Loucy (cell line): ENCODE measurements at regions not wholly inside any gene's neighbourhood (a gene's known extent, or its start where the extent isn't known, plus 50 kb on each side); places are given as distances from the start of the nearest gene placed in this dataset.

Source experiments
- EZH2phosphoT487 ChIP-seq: fragments of 200-600 bp; IDR thresholded peaks from 2 replicates; pipeline ENCODE4 v1.6.1; 2018; ENCODE audit warnings: antibody characterized with exemption, mild to moderate bottlenecking, moderate library complexity, borderline replicate concordance
- TF ChIP-seq, protein P1 (sequence below): fragments of 200-600 bp; sonication (generic); conservative IDR thresholded peaks from 2 replicates; pipeline ENCODE4 v1.5.1; 2014; ENCODE audit warnings: mild to moderate bottlenecking, antibody characterized with exemption, low read length

DNA sequence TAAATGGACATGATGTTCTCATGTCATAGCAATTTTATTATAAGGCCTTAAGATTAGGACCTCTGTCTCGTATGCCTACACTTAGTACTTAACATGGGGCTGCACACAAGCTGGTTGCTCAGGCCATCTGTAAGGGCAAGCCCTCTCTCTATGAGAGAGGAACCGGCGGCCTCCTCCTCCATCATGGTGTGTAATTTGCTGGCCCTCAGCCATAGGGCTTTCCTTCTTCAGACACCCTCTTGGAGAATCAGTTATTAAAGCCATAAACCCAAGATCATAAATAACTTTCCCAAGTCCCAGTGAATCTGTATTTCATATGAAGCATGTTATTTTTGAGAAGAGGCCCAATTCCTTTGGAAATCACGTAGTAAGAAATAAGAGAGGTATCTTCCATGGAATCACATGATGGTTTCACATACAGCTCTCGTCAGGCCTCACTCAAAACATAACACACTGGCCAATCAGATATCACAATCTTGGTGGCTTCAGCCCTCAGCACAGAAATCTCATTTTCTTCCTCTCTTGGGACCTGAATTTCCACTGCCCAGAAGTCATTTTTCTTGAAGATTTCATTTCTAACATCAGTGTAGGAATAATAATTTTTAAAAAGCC lies 92.6 kb downstream of the RDH14 start:
- TF ChIP-seq, protein P1, sequence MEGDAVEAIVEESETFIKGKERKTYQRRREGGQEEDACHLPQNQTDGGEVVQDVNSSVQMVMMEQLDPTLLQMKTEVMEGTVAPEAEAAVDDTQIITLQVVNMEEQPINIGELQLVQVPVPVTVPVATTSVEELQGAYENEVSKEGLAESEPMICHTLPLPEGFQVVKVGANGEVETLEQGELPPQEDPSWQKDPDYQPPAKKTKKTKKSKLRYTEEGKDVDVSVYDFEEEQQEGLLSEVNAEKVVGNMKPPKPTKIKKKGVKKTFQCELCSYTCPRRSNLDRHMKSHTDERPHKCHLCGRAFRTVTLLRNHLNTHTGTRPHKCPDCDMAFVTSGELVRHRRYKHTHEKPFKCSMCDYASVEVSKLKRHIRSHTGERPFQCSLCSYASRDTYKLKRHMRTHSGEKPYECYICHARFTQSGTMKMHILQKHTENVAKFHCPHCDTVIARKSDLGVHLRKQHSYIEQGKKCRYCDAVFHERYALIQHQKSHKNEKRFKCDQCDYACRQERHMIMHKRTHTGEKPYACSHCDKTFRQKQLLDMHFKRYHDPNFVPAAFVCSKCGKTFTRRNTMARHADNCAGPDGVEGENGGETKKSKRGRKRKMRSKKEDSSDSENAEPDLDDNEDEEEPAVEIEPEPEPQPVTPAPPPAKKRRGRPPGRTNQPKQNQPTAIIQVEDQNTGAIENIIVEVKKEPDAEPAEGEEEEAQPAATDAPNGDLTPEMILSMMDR = no peak
- no peak for TF ChIP-seq EZH2phosphoT487
